ENCODE measurements at regions not wholly inside any gene's neighbourhood (a gene's known extent, or its start where the extent isn't known, plus 50 kb on each side); places are given as distances from the start of the nearest gene placed in this dataset.
A peak's percentile ranks its signal among the peaks of the same experiment; 100 is the strongest.

GRCh38 chr1:239799617-239800016, 292.1 kb upstream of the FMN2 start:
- Histone ChIP-seq H3K27ac (no peak overlapping the region), H3K4me1 (ENCODE audit: insufficient read depth) (peaks cover 1% of the 10 kb centered on the region), H3K36me3 (no peaks in the 10 kb centered on the region), H3K9me3 (no peaks in the 10 kb centered on the region), H3K4me3 (no peak overlapping the region), H3K27me3 (no peaks in the 10 kb centered on the region)
- 85 to 89% (median 85%) methylated on average over 3 of the region's 3 CpGs for WGBS, 3 donors
- intact Hi-C loops (cut with DNase I): no loop called here
- DNase-seq: no peak
- TF ChIP-seq, protein P1, sequence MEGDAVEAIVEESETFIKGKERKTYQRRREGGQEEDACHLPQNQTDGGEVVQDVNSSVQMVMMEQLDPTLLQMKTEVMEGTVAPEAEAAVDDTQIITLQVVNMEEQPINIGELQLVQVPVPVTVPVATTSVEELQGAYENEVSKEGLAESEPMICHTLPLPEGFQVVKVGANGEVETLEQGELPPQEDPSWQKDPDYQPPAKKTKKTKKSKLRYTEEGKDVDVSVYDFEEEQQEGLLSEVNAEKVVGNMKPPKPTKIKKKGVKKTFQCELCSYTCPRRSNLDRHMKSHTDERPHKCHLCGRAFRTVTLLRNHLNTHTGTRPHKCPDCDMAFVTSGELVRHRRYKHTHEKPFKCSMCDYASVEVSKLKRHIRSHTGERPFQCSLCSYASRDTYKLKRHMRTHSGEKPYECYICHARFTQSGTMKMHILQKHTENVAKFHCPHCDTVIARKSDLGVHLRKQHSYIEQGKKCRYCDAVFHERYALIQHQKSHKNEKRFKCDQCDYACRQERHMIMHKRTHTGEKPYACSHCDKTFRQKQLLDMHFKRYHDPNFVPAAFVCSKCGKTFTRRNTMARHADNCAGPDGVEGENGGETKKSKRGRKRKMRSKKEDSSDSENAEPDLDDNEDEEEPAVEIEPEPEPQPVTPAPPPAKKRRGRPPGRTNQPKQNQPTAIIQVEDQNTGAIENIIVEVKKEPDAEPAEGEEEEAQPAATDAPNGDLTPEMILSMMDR (IDR thresholded peaks at IDR 0.05): no peak
- no peak for TF ChIP-seq POLR2A (IDR thresholded peaks at IDR 0.05)
- TF ChIP-seq EP300 (IDR thresholded peaks at IDR 0.05): no peak

DNA sequence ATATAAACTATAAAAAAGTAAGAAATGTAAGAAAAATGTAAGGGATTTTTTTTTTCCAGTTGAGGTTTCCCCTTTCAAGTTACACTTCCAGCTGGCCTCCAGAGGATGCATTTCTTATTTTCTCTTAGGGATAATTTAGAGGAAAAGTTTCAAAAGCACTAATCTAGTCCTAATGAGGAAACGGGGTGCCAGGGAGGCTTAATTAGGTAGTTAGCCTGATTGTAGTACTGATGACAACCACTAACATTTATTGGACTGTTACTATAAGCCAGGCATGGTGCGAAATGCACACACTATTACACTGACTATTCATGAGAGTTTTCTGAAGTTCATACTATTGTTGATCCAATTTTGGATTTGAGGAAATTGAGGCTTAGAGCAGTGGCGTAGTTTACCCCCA, 290.8 kb upstream of the FMN2 start:
- H3K36me3 ChIP-seq: no peaks in the 10 kb centered on the region
- H3K9me3 ChIP-seq: no peaks in the 10 kb centered on the region
- TF ChIP-seq POLR2A (IDR thresholded peaks at IDR 0.05): no peak
- no peak for TF ChIP-seq EP300 (IDR thresholded peaks at IDR 0.05)
- TF ChIP-seq, protein P1 (IDR thresholded peaks at IDR 0.05): no peak
- peaks cover 4% of the 10 kb centered on the region for H3K4me1 ChIP-seq (ENCODE audit: insufficient read depth)
- peak overlapping the region in 1 of 2 donors; percentile 28 for H3K27ac ChIP-seq
- no peaks in the 10 kb centered on the region for H3K27me3 ChIP-seq
- intact Hi-C loops (cut with DNase I): no loop called here
- WGBS, 3 donors: 85 to 91% (median 89%) methylated on average over 3 of the region's 3 CpGs
- no peak for DNase-seq
- H3K4me3 ChIP-seq: no peak overlapping the region

- no peak for DNase-seq
- no peak overlapping the region for H3K27ac ChIP-seq
- intact Hi-C loops (cut with DNase I): no loop called here
Observed at GRCh38 chr1:239802275-239802674, 289.4 kb upstream of the FMN2 start.

DNA sequence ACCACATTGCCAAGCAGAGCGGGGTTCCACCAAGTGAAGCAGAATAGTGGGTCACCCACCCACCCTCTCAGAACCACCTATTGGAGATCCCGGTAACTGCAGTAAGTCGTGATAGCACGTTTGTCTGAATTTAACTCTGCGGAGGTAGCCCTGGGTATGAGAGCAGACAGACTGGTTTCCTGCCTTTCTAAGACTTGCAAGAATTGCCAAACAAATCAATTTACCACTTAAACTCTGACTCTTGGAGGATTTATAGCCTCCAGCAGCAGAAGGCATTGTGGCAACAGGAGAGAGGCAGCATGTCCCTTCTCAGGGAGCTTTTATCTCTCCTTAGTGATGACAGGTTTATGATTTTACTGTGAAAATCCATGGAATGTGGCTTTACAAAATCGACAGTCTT, 287.9 kb upstream of the FMN2 start:
- no peaks in the 10 kb centered on the region for H3K27me3 ChIP-seq
- WGBS, 3 donors: 74 to 80% (median 80%) methylated on average over 6 of the region's 6 CpGs
- intact Hi-C loops (cut with DNase I): no loop called here
- no peaks in the 10 kb centered on the region for H3K36me3 ChIP-seq
- H3K27ac ChIP-seq: no peak overlapping the region
- H3K9me3 ChIP-seq: no peaks in the 10 kb centered on the region
- no peak for DNase-seq
- TF ChIP-seq EP300 (IDR thresholded peaks at IDR 0.05): no peak
- TF ChIP-seq, protein P1 (IDR thresholded peaks at IDR 0.05): no peak
- no peak for TF ChIP-seq POLR2A (IDR thresholded peaks at IDR 0.05)
- peaks cover 7% of the 10 kb centered on the region for H3K4me1 ChIP-seq (ENCODE audit: insufficient read depth)
- H3K4me3 ChIP-seq: no peak overlapping the region

More at GRCh38 chr1:239802275-239802674, 289.4 kb upstream of the FMN2 start:
- TF ChIP-seq EP300 (IDR thresholded peaks at IDR 0.05) (no peak), POLR2A (IDR thresholded peaks at IDR 0.05) (no peak)
- TF ChIP-seq, protein P1 (IDR thresholded peaks at IDR 0.05): no peak
- no peaks in the 10 kb centered on the region for H3K36me3 ChIP-seq
- H3K4me1 ChIP-seq (ENCODE audit: insufficient read depth): peaks cover 7% of the 10 kb centered on the region
- H3K9me3 ChIP-seq: no peaks in the 10 kb centered on the region
- WGBS, 3 donors: 50 to 66% (median 66%) methylated on average over 3 of the region's 3 CpGs
- no peak overlapping the region for H3K4me3 ChIP-seq
- no peaks in the 10 kb centered on the region for H3K27me3 ChIP-seq

Data from ovary (tissue), 7 donors.